Left ventricle myocardium inferior (tissue), 1 donor: ENCODE measurements at regions not wholly inside any gene's neighbourhood (a gene's known extent, or its start where the extent isn't known, plus 50 kb on each side); places are given as distances from the start of the nearest gene placed in this dataset.

ENCODE experiments used
- DNase-seq: peaks from one replicate; pipeline ENCODE4 v3.0.0-alpha.2; 2020
- H3K27ac ChIP-seq: fragments of 200-600 bp; replicated peaks from 2 replicates; pipeline ENCODE4 v1.8.0; 2021
- H3K27me3 ChIP-seq: fragments of 200-600 bp; 2 replicates; pipeline ENCODE4 v1.8.0; 2021; ENCODE audit warnings: low read depth
- H3K36me3 ChIP-seq: fragments of 200-600 bp; 2 replicates; pipeline ENCODE4 v1.8.0; 2021
- H3K4me1 ChIP-seq: fragments of 200-600 bp; 2 replicates; pipeline ENCODE4 v1.8.0; 2021
- H3K4me3 ChIP-seq: fragments of 200-600 bp; 2 replicates; pipeline ENCODE4 v1.8.0; 2021; ENCODE audit warnings: mild to moderate bottlenecking, moderate library complexity
- H3K9me3 ChIP-seq: fragments of 200-600 bp; replicated peaks from 2 replicates; pipeline ENCODE4 v1.8.0; 2021
- intact Hi-C: fragments of 100-400 bp; cut with micrococcal nuclease; formaldehyde crosslinking; loops from one replicate; pipeline ENCODE4 v1.11.0; 2022
- TF ChIP-seq, protein P1 (sequence below): fragments of 200-600 bp; IDR thresholded peaks from 2 replicates; pipeline ENCODE4 v1.8.0; 2021; ENCODE audit warnings: antibody characterized with exemption, mild to moderate bottlenecking, borderline replicate concordance
- donor health status: DM: no; HTN: yes; CAD: no; lungs with severe emphysema.

DNA sequence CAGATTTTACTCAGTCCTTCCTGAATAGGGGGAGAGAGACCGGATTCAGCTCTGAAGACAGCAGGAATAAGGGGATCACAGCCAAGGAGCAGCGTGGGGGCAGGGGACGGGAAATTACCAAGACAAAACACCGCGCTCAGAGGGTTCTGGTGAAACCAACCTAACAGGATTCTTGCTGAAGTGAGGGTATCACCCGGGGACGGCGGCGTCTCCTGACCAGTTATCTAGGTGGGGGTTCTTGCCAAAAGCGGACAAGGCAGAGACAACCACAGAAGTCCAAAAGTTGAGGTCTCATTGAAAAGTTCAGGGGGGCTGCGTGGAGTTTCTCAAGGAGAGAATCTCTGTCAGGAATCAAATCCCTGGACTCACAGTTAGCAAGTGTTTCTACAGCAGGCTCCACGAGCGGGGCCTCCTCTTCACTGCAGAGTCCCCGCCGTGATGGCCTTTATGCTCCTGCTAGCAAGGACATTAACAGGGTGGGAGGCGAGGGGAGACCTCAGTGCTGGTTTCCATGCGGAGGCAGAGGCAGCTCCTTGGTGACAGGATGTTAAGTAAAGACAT, 291.0 kb downstream of the BRD1 start:
- intact Hi-C loops = no loop called here
- DNase-seq = no peak
- TF ChIP-seq, protein P1, sequence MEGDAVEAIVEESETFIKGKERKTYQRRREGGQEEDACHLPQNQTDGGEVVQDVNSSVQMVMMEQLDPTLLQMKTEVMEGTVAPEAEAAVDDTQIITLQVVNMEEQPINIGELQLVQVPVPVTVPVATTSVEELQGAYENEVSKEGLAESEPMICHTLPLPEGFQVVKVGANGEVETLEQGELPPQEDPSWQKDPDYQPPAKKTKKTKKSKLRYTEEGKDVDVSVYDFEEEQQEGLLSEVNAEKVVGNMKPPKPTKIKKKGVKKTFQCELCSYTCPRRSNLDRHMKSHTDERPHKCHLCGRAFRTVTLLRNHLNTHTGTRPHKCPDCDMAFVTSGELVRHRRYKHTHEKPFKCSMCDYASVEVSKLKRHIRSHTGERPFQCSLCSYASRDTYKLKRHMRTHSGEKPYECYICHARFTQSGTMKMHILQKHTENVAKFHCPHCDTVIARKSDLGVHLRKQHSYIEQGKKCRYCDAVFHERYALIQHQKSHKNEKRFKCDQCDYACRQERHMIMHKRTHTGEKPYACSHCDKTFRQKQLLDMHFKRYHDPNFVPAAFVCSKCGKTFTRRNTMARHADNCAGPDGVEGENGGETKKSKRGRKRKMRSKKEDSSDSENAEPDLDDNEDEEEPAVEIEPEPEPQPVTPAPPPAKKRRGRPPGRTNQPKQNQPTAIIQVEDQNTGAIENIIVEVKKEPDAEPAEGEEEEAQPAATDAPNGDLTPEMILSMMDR = no peak
- H3K36me3 ChIP-seq = no peaks in the 10 kb centered on the region
- no peaks in the 10 kb centered on the region for H3K4me1 ChIP-seq
- no peak overlapping the region for H3K4me3 ChIP-seq
- H3K27ac ChIP-seq = no peak overlapping the region
- no peaks in the 10 kb centered on the region for H3K9me3 ChIP-seq
- H3K27me3 ChIP-seq = peaks cover 63% of the 10 kb centered on the region

DNA sequence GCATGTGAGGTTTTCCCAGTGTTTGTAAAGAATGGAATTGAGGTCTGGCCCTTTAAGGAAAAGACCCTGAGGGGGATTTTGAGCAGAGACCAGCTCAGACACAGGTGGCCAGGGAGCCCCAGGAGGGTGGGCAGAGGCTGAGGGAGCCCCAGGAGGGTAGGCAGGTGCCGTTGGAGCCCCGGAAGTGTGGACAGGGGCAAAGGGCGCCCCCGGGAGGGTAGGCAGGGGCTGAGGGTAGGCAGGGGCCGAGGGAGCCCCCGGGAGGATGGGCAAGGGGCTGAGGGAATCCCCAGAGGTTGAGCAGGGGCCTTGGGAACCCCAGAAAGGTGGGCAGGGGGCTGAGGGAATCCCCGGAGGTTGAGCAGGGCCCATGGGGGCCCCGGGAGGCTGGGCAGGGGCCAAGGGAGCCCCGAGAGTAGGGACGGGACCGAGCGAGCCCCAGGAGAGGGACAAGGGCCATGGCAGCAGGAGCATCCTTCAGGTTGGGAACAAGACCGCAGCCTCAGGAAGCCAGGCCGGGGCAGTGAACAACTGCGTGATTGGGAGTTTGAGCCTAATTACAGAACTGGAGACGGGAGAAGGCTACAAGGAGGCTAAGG, 292.0 kb downstream of the BRD1 start:
- intact Hi-C loops = no loop called here
- TF ChIP-seq, protein P1 = no peak

DNA sequence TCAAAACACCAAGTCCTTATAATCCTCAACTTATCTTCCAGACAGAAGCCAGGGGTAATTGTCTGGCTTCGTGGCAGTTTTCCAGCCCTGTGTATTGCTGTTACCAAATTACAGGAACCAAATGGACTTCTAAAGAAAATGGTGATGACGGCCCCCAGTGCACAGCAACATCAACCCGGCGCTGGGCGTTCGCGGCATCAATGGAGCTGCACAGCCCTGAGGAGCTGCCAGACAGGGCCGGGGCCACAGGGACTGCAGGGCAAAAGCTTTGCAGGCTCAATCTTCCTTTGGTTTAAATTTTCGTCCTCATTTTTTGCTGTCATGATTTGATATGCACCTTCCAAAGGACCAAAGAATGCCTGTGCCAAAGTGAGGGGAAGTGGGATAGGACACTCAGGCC, 292.5 kb downstream of the BRD1 start:
- no peak for DNase-seq

More for the DNA sequence above, 292.0 kb downstream of the BRD1 start:
- Histone ChIP-seq H3K27me3 (peaks cover 63% of the 10 kb centered on the region), H3K36me3 (no peaks in the 10 kb centered on the region), H3K9me3 (no peaks in the 10 kb centered on the region), H3K27ac (no peak overlapping the region), H3K4me3 (no peak overlapping the region), H3K4me1 (no peaks in the 10 kb centered on the region)
- DNase-seq = no peak

GRCh38 chr22:49534386-49534785, 293.3 kb downstream of the BRD1 start:
- Histone ChIP-seq H3K4me3 (no peak overlapping the region), H3K27me3 (peaks cover 63% of the 10 kb centered on the region), H3K9me3 (peaks cover 7% of the 10 kb centered on the region), H3K36me3 (no peaks in the 10 kb centered on the region), H3K27ac (no peak overlapping the region), H3K4me1 (no peaks in the 10 kb centered on the region)
- TF ChIP-seq, protein P1 = no peak
- no peak for DNase-seq
- intact Hi-C loops = no loop called here

More for the DNA sequence above, 292.5 kb downstream of the BRD1 start:
- Histone ChIP-seq H3K9me3 (no peaks in the 10 kb centered on the region), H3K4me3 (no peak overlapping the region), H3K36me3 (no peaks in the 10 kb centered on the region), H3K4me1 (no peaks in the 10 kb centered on the region), H3K27ac (no peak overlapping the region), H3K27me3 (peaks cover 63% of the 10 kb centered on the region)
- intact Hi-C loops = no loop called here
- TF ChIP-seq, protein P1 = no peak

GRCh38 chr22:49533886-49534285, 293.8 kb downstream of the BRD1 start:
- Histone ChIP-seq H3K9me3 (peaks cover 8% of the 10 kb centered on the region), H3K4me3 (no peak overlapping the region), H3K4me1 (no peaks in the 10 kb centered on the region), H3K27ac (no peak overlapping the region), H3K27me3 (peaks cover 61% of the 10 kb centered on the region), H3K36me3 (no peaks in the 10 kb centered on the region)
- TF ChIP-seq, protein P1 = no peak
- intact Hi-C loops = no loop called here
- DNase-seq = no peak
